Liver (tissue), 8 donors: ENCODE measurements at regions not wholly inside any gene's neighbourhood (a gene's known extent, or its start where the extent isn't known, plus 50 kb on each side); places are given as distances from the start of the nearest gene placed in this dataset.

Source experiments
- DNase-seq: peaks from one replicate; pipeline ENCODE4 v3.0.0-alpha.2; 2017; ENCODE audit warnings: low spot score
- H3K27ac ChIP-seq, 2 donors: one replicate each; pipeline ENCODE4 v1.7.0; 2013; ENCODE audit warnings: inconsistent platforms in 2 of 2, low read length in 2 of 2, control low read depth in 1 of 2, low read depth in 1 of 2, mild to moderate bottlenecking in 1 of 2
- H3K27me3 ChIP-seq, 4 donors: one replicate each; pipeline versions ENCODE4 v1.6.1 to v1.7.0; 2013; ENCODE audit warnings: low read length in 3 of 4, inconsistent platforms in 1 of 4, mild to moderate bottlenecking in 1 of 4, moderate library complexity in 1 of 4; ENCODE audit not compliant: control insufficient read depth in 4 of 4, insufficient read depth in 4 of 4
- H3K36me3 ChIP-seq, 4 donors: one replicate each; pipeline versions ENCODE4 v1.6.1 to v1.7.0; 2013; ENCODE audit warnings: low read length in 3 of 4, mild to moderate bottlenecking in 3 of 4, low read depth in 1 of 4, moderate library complexity in 1 of 4; ENCODE audit not compliant: control insufficient read depth in 4 of 4, insufficient read depth in 3 of 4
- H3K4me1 ChIP-seq, 4 donors: one replicate each; pipeline versions ENCODE4 v1.6.1 to v1.7.0; 2013; ENCODE audit warnings: low read length in 3 of 4, mild to moderate bottlenecking in 3 of 4, moderate library complexity in 1 of 4; ENCODE audit not compliant: control insufficient read depth in 4 of 4, insufficient read depth in 4 of 4
- H3K4me3 ChIP-seq, 3 donors: one replicate each; pipeline versions ENCODE4 v1.6.1 to v1.7.0; 2013; ENCODE audit warnings: low read length in 3 of 3, control low read depth in 1 of 3, low read depth in 1 of 3, mild to moderate bottlenecking in 1 of 3
- H3K9ac ChIP-seq, 2 donors: one replicate each; pipeline ENCODE4 v1.7.0; 2013; ENCODE audit warnings: low read length in 2 of 2, mild to moderate bottlenecking in 2 of 2, moderate library complexity in 2 of 2, control low read depth in 1 of 2, low read depth in 1 of 2
- H3K9me3 ChIP-seq, 4 donors: one replicate each; pipeline versions ENCODE4 v1.6.1 to v1.7.0; 2013; ENCODE audit warnings: low read length in 3 of 4; ENCODE audit not compliant: control insufficient read depth in 4 of 4
- EGR1 ChIP-seq, 2 donors: IDR thresholded peaks; 2 replicates each; pipeline ENCODE4 v1.6.1; 2016 to 2018; ENCODE audit warnings: antibody characterized with exemption in 2 of 2, low read depth in 2 of 2
- FOXA1 ChIP-seq: IDR thresholded peaks from 2 replicates; pipeline ENCODE4 v1.6.1; 2016; ENCODE audit warnings: antibody characterized with exemption
- FOXA2 ChIP-seq: IDR thresholded peaks from 2 replicates; pipeline ENCODE4 v1.6.1; 2016; ENCODE audit warnings: antibody characterized with exemption
- GABPA ChIP-seq, 2 donors: IDR thresholded peaks in 1 of 2; conservative IDR thresholded peaks in 1 of 2; 2 replicates each; pipeline ENCODE4 v1.6.1; 2016; ENCODE audit warnings: antibody characterized with exemption in 2 of 2, mild to moderate bottlenecking in 1 of 2, moderate library complexity in 1 of 2
- HNF4A ChIP-seq, 2 donors: conservative IDR thresholded peaks; 2 replicates each; pipeline ENCODE4 v1.6.1; 2016; ENCODE audit warnings: antibody characterized with exemption in 2 of 2, mild to moderate bottlenecking in 2 of 2
- HNF4G ChIP-seq: IDR thresholded peaks from 2 replicates; pipeline ENCODE4 v1.6.1; 2016; ENCODE audit warnings: antibody characterized with exemption
- JUND ChIP-seq, 2 donors: IDR thresholded peaks; 2 replicates each; pipeline ENCODE4 v1.6.1; 2016; ENCODE audit warnings: antibody characterized with exemption in 2 of 2
- NR2F2 ChIP-seq: IDR thresholded peaks from 2 replicates; pipeline ENCODE4 v1.6.1; 2016; ENCODE audit warnings: antibody characterized with exemption
- RAD21 ChIP-seq, 2 donors: IDR thresholded peaks; 2 replicates each; pipeline ENCODE4 v1.6.1; 2016; ENCODE audit warnings: antibody characterized with exemption in 2 of 2, mild to moderate bottlenecking in 2 of 2
- RXRA ChIP-seq, 2 donors: IDR thresholded peaks; 2 replicates each; pipeline ENCODE4 v1.6.1; 2017 to 2018; ENCODE audit warnings: antibody characterized with exemption in 2 of 2, mild to moderate bottlenecking in 1 of 2
- SP1 ChIP-seq: IDR thresholded peaks from 2 replicates; pipeline ENCODE4 v1.6.1; 2018; ENCODE audit warnings: antibody characterized with exemption, mild to moderate bottlenecking
- TAF1 ChIP-seq: conservative IDR thresholded peaks from 2 replicates; pipeline ENCODE4 v1.6.1; 2016; ENCODE audit warnings: antibody characterized with exemption, mild to moderate bottlenecking
- YY1 ChIP-seq: IDR thresholded peaks from 2 replicates; pipeline ENCODE4 v1.6.1; 2016; ENCODE audit warnings: antibody characterized with exemption, mild to moderate bottlenecking
- WGBS: extraction: QIAGEN DNeasy Blood & Tissue Kit; methylation state at CpG from one replicate; pipeline ENCODE4 v1.1.7; 2013; 5-methylcytosine and 5-hydroxymethylcytosine counted together
- TF ChIP-seq, protein P1 (sequence below): IDR thresholded peaks from 2 replicates; pipeline ENCODE4 v1.6.1; 2016; ENCODE audit warnings: antibody characterized with exemption
- TF ChIP-seq, protein P2 (sequence below): IDR thresholded peaks from 2 replicates; pipeline ENCODE4 v1.6.1; 2016; ENCODE audit warnings: antibody characterized with exemption, mild to moderate bottlenecking
- TF ChIP-seq, protein P3 (sequence below): fragments of 150-350 bp; IDR thresholded peaks from 2 replicates; pipeline ENCODE4 v1.5.1; 2017; ENCODE audit warnings: improper control_type of control experiment, low read depth, low read length; ENCODE audit not compliant: missing input control
- TF ChIP-seq, protein P4 (sequence below): IDR thresholded peaks from 2 replicates; pipeline ENCODE4 v1.6.1; 2016; ENCODE audit warnings: antibody characterized with exemption
- TF ChIP-seq, protein P5 (sequence below): IDR thresholded peaks from 2 replicates; pipeline ENCODE4 v1.6.1; 2016; ENCODE audit warnings: antibody characterized with exemption
- donor health status: healthy.
- donor health status: healthy.
- donor health status: healthy.
- donor health status: healthy.
- donor health status: healthy.

DNA sequence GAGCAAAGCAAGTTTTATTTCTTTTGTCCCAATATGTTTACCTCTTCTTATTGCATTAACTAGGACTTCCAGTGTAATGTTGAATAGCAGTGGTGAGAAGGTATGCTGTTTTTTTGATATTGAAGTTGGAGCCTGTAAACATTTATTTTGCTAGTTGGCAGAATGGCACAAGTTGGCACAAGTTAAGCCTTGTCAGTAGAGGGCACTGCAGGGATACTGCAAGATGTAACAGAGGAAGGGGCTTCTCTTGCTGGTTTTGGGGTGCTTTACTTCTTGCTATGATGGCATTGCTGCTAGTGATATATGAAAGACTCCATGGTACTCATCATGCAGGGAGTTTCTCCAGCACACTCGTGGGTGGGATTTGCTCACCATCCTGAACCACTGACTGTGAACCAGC lies 327.3 kb upstream of the ARX start:
- 38% methylated on average over 1 of the region's 1 CpG for WGBS

DNA sequence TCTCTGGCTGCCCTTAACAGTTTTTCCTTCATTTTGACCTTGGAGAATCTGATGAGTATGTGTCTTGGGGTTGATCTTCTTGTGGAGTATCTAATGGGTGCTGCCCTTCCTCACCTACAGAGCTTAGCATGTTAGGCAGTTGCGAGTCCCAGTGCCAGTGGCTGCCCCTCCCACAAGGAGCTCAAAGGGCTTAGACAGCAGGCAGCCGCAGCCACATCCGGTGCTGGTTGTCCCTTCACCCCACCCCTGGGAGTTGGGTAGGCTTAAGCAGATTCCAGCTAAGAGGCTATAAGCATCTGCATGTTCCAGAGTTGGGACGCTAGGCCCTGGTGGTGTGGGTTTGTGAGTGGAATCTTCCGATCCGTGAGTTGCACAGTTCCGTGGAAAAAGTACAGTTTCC lies 322.1 kb upstream of the ARX start:
- Histone ChIP-seq H3K9me3 (peaks cover 0 to 2% (median 0%) of the 10 kb centered on the region in 4 donors), H3K36me3 (no peaks in the 10 kb centered on the region), H3K9ac (no peak overlapping the region), H3K4me1 (no peaks in the 10 kb centered on the region), H3K27ac (no peak overlapping the region), H3K27me3 (no peaks in the 10 kb centered on the region), H3K4me3 (no peak overlapping the region)
- DNase-seq: no peak
- 85% methylated on average over 7 of the region's 7 CpGs for WGBS
- TF ChIP-seq JUND (IDR thresholded peaks at IDR 0.05) (no peak), SP1 (no peak), RAD21 (IDR thresholded peaks at IDR 0.05) (no peak), GABPA (IDR thresholded peaks at IDR 0.05 in 1 of 2, conservative IDR thresholded peaks at IDR 0.05 in 1 of 2) (no peak), HNF4G (no peak), FOXA2 (no peak), NR2F2 (no peak), HNF4A (conservative IDR thresholded peaks at IDR 0.05) (no peak), RXRA (IDR thresholded peaks at IDR 0.05) (no peak), FOXA1 (no peak), EGR1 (IDR thresholded peaks at IDR 0.05; ENCODE audit: low read depth in 2 of 2) (no peak), TAF1 (no peak)
- TF ChIP-seq, protein P1, sequence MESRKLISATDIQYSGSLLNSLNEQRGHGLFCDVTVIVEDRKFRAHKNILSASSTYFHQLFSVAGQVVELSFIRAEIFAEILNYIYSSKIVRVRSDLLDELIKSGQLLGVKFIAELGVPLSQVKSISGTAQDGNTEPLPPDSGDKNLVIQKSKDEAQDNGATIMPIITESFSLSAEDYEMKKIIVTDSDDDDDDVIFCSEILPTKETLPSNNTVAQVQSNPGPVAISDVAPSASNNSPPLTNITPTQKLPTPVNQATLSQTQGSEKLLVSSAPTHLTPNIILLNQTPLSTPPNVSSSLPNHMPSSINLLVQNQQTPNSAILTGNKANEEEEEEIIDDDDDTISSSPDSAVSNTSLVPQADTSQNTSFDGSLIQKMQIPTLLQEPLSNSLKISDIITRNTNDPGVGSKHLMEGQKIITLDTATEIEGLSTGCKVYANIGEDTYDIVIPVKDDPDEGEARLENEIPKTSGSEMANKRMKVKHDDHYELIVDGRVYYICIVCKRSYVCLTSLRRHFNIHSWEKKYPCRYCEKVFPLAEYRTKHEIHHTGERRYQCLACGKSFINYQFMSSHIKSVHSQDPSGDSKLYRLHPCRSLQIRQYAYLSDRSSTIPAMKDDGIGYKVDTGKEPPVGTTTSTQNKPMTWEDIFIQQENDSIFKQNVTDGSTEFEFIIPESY: no peak
- TF ChIP-seq, protein P2, sequence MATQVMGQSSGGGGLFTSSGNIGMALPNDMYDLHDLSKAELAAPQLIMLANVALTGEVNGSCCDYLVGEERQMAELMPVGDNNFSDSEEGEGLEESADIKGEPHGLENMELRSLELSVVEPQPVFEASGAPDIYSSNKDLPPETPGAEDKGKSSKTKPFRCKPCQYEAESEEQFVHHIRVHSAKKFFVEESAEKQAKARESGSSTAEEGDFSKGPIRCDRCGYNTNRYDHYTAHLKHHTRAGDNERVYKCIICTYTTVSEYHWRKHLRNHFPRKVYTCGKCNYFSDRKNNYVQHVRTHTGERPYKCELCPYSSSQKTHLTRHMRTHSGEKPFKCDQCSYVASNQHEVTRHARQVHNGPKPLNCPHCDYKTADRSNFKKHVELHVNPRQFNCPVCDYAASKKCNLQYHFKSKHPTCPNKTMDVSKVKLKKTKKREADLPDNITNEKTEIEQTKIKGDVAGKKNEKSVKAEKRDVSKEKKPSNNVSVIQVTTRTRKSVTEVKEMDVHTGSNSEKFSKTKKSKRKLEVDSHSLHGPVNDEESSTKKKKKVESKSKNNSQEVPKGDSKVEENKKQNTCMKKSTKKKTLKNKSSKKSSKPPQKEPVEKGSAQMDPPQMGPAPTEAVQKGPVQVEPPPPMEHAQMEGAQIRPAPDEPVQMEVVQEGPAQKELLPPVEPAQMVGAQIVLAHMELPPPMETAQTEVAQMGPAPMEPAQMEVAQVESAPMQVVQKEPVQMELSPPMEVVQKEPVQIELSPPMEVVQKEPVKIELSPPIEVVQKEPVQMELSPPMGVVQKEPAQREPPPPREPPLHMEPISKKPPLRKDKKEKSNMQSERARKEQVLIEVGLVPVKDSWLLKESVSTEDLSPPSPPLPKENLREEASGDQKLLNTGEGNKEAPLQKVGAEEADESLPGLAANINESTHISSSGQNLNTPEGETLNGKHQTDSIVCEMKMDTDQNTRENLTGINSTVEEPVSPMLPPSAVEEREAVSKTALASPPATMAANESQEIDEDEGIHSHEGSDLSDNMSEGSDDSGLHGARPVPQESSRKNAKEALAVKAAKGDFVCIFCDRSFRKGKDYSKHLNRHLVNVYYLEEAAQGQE: no peak
- TF ChIP-seq, protein P3, sequence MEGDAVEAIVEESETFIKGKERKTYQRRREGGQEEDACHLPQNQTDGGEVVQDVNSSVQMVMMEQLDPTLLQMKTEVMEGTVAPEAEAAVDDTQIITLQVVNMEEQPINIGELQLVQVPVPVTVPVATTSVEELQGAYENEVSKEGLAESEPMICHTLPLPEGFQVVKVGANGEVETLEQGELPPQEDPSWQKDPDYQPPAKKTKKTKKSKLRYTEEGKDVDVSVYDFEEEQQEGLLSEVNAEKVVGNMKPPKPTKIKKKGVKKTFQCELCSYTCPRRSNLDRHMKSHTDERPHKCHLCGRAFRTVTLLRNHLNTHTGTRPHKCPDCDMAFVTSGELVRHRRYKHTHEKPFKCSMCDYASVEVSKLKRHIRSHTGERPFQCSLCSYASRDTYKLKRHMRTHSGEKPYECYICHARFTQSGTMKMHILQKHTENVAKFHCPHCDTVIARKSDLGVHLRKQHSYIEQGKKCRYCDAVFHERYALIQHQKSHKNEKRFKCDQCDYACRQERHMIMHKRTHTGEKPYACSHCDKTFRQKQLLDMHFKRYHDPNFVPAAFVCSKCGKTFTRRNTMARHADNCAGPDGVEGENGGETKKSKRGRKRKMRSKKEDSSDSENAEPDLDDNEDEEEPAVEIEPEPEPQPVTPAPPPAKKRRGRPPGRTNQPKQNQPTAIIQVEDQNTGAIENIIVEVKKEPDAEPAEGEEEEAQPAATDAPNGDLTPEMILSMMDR: no peak
- TF ChIP-seq, protein P4, sequence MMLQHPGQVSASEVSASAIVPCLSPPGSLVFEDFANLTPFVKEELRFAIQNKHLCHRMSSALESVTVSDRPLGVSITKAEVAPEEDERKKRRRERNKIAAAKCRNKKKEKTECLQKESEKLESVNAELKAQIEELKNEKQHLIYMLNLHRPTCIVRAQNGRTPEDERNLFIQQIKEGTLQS: no peak
- TF ChIP-seq, protein P5, sequence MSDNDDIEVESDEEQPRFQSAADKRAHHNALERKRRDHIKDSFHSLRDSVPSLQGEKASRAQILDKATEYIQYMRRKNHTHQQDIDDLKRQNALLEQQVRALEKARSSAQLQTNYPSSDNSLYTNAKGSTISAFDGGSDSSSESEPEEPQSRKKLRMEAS: no peak

More for the DNA sequence above, 327.3 kb upstream of the ARX start:
- Histone ChIP-seq H3K36me3 (no peaks in the 10 kb centered on the region), H3K27ac (no peak overlapping the region), H3K4me1 (no peaks in the 10 kb centered on the region), H3K9ac (no peak overlapping the region), H3K9me3 (no peaks in the 10 kb centered on the region), H3K4me3 (no peak overlapping the region), H3K27me3 (no peaks in the 10 kb centered on the region)
- no peak for DNase-seq
- TF ChIP-seq GABPA (IDR thresholded peaks at IDR 0.05 in 1 of 2, conservative IDR thresholded peaks at IDR 0.05 in 1 of 2): no peak
- TF ChIP-seq, protein P5: no peak
- TF ChIP-seq HNF4A (conservative IDR thresholded peaks at IDR 0.05): no peak
- no peak for TF ChIP-seq FOXA2
- TF ChIP-seq EGR1 (IDR thresholded peaks at IDR 0.05; ENCODE audit: low read depth in 2 of 2): no peak
- TF ChIP-seq, protein P1: no peak
- TF ChIP-seq FOXA1: no peak
- TF ChIP-seq TAF1: no peak
- TF ChIP-seq SP1: no peak
- TF ChIP-seq, protein P4: no peak
- no peak for TF ChIP-seq YY1
- no peak for TF ChIP-seq JUND (IDR thresholded peaks at IDR 0.05)
